ENCODE measurements at regions not wholly inside any gene's neighbourhood (a gene's known extent, or its start where the extent isn't known, plus 50 kb on each side); places are given as distances from the start of the nearest gene placed in this dataset.

DNA sequence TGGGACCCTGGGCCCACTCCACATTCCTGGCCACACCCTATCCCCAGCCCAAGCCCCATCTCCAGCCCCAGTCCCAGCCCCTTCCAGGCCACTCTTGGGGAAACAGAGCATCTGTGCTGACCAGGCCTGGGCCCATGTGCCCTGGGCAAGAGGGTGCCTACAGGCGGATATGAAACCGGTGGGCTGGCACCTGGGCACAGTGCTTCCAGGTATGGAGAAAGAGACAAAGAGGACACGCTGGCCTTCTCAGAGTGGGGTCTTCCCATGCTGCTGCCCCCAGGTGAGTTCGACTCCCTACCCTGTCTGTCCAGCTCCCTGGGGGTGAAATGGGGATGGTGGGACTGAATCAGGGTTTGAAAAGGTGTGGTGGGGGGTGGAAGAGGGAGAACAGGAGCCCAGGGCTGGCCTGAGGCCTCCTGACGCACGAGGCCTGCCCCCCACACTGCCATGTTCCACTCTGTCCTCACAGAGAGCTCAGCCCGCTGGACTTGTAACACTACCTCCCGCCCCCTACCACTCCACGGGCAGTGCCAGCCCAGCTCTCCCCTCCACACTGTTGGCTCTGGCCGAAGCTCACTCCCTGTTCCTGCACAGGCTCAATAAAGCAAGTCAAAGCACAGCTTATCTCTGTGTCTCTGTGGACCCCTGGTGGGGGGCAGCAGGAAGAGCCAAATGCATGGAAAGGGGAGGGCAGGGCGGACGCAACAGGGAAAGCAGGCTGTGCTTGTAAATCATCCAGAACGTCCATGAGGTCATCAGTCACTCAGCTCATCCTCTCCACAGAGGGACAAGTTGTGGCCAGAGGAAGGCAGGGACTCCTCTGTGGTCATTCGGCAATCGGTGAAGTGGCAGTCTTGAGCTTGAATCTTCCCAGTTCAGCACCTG lies 71.1 kb upstream of the TMEM97 start:
- H3K27me3 ChIP-seq (replicated peaks in 1 of 7) = peaks cover 0 to 32% (median 15%) of the 10 kb centered on the region in 7 donors
- intact Hi-C loops (cut with DNase I; ENCODE audit: low total_unique reads) = no loop called here
- H3K4me1 ChIP-seq = peaks cover 10 to 13% (median 11%) of the 10 kb centered on the region in 6 donors
- TF ChIP-seq, protein P1, sequence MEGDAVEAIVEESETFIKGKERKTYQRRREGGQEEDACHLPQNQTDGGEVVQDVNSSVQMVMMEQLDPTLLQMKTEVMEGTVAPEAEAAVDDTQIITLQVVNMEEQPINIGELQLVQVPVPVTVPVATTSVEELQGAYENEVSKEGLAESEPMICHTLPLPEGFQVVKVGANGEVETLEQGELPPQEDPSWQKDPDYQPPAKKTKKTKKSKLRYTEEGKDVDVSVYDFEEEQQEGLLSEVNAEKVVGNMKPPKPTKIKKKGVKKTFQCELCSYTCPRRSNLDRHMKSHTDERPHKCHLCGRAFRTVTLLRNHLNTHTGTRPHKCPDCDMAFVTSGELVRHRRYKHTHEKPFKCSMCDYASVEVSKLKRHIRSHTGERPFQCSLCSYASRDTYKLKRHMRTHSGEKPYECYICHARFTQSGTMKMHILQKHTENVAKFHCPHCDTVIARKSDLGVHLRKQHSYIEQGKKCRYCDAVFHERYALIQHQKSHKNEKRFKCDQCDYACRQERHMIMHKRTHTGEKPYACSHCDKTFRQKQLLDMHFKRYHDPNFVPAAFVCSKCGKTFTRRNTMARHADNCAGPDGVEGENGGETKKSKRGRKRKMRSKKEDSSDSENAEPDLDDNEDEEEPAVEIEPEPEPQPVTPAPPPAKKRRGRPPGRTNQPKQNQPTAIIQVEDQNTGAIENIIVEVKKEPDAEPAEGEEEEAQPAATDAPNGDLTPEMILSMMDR (IDR thresholded peaks at IDR 0.05 in 8 of 11, conservative IDR thresholded peaks at IDR 0.05 in 3 of 11) = no peak
- TF ChIP-seq POLR2AphosphoS5 (IDR thresholded peaks at IDR 0.05) (no peak), POLR2A (IDR thresholded peaks at IDR 0.05) (no peak)
- H3K27ac ChIP-seq = no peak overlapping the region
- H3K9me3 ChIP-seq = no peaks in the 10 kb centered on the region
- no peak overlapping the region for H3K4me3 ChIP-seq
- no peak for DNase-seq
- WGBS, 5 donors = 76 to 84% (median 80%) methylated on average over 14 to 15 of the region's 15 CpGs
- H3K36me3 ChIP-seq = no peaks in the 10 kb centered on the region

DNA sequence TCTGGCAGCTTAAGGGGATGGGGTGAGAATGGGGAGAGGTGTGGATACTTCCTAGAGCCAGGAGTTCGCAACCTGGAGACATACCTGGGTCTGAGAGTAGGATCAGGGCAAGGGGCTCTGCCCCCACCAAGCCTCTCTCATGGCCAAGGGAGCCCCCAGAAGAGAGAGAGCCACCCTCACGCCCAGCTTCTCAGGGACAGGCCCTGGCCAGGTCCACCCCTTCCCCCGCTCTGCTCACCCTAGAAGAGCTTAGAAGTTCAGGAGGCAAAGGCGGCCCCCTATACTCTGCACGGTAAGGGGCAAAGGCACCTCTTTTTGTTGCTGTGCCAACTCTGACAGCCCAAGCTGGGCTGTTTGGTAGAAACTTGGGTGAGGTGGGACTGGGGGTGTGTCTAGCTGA lies 69.3 kb upstream of the TMEM97 start:
- peaks cover 0 to 49% (median 22%) of the 10 kb centered on the region in 7 donors for H3K27me3 ChIP-seq (replicated peaks in 1 of 7)
- no peaks in the 10 kb centered on the region for H3K36me3 ChIP-seq
- H3K9me3 ChIP-seq = no peaks in the 10 kb centered on the region
- no peak overlapping the region for H3K4me3 ChIP-seq
- intact Hi-C loops (cut with DNase I; ENCODE audit: low total_unique reads) = loop anchor here (10.0 kb wide), 2 partner anchors 355 to 445 kb away; partner anchors contain the start of genes LYRM9 and NOS2
- DNase-seq = no peak
- peaks cover 10 to 13% (median 11%) of the 10 kb centered on the region in 6 donors for H3K4me1 ChIP-seq
- WGBS, 5 donors = 77 to 83% (median 83%) methylated on average over 4 to 5 of the region's 5 CpGs
- H3K27ac ChIP-seq = no peak overlapping the region
- TF ChIP-seq POLR2A (IDR thresholded peaks at IDR 0.05) (no peak), POLR2AphosphoS5 (IDR thresholded peaks at IDR 0.05) (no peak)
- TF ChIP-seq, protein P1 (IDR thresholded peaks at IDR 0.05 in 8 of 11, conservative IDR thresholded peaks at IDR 0.05 in 3 of 11) = no peak

DNA sequence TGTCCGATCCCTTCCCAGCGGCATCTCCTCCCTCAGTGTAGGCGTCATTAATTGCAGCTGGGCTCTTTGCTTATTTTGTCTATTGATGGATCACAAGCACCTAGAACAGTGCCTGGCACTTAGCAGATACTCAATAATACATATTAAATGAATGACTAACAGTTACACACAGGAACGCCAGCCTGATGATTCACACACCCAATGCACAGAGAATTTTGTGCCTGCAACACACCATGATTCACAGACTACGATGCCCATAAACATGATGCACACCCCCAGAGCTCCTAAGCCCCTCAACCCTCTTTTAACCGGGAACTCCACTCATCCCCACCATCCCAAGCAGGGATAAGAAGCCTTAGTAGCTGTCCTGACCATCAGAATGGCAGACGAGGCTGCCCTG lies 66.6 kb upstream of the TMEM97 start:
- Histone ChIP-seq H3K9me3 (no peaks in the 10 kb centered on the region), H3K4me3 (no peak overlapping the region), H3K27me3 (replicated peaks in 1 of 7) (peaks cover 0 to 71% (median 22%) of the 10 kb centered on the region in 7 donors), H3K36me3 (no peaks in the 10 kb centered on the region), H3K27ac (no peak overlapping the region), H3K4me1 (peaks cover 10 to 13% (median 11%) of the 10 kb centered on the region in 6 donors)
- TF ChIP-seq, protein P1 (IDR thresholded peaks at IDR 0.05 in 8 of 11, conservative IDR thresholded peaks at IDR 0.05 in 3 of 11) = no peak
- TF ChIP-seq POLR2AphosphoS5 (IDR thresholded peaks at IDR 0.05) (no peak), POLR2A (IDR thresholded peaks at IDR 0.05) (no peak)
- 88 to 92% (median 90%) methylated on average over 7 of the region's 7 CpGs for WGBS, 5 donors
- DNase-seq = no peak
- intact Hi-C loops (cut with DNase I; ENCODE audit: low total_unique reads) = loop anchor here (10.0 kb wide), 2 partner anchors 358 to 448 kb away; partner anchors contain the start of genes LYRM9 and NOS2

DNA sequence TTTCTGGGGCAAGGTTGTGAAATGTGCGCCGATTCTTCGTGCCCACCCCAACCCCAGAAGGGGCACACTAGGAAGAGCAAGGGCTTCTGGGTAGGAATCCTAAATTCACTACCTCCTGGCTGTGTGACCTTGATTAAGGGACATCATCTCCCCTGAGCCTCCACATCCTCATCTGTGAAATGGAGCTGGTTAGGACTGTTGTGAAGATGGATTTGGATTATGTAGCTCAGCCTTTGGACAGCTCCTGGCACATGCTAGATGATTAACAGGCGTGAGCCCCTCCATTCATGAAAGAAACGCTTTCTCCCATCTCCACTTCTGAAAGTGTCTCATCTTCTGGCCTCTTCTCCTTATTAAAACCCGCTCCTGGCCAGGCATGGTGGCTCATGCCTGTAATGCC lies 65.3 kb upstream of the TMEM97 start:
- no peak for TF ChIP-seq POLR2AphosphoS5 (IDR thresholded peaks at IDR 0.05)
- TF ChIP-seq, protein P1 (IDR thresholded peaks at IDR 0.05 in 8 of 11, conservative IDR thresholded peaks at IDR 0.05 in 3 of 11) = no peak
- no peak for TF ChIP-seq POLR2A (IDR thresholded peaks at IDR 0.05)
- WGBS, 5 donors = 86 to 91% (median 88%) methylated on average over 5 to 6 of the region's 6 CpGs
- no peak for DNase-seq
- Histone ChIP-seq H3K9me3 (no peaks in the 10 kb centered on the region), H3K27ac (no peak overlapping the region), H3K36me3 (no peaks in the 10 kb centered on the region), H3K27me3 (replicated peaks in 1 of 7) (peaks cover 0 to 78% (median 22%) of the 10 kb centered on the region in 7 donors), H3K4me1 (peaks cover 10 to 18% (median 14%) of the 10 kb centered on the region in 6 donors), H3K4me3 (no peak overlapping the region)
- intact Hi-C loops (cut with DNase I; ENCODE audit: low total_unique reads) = loop anchor here (10.0 kb wide), 2 partner anchors 359 to 449 kb away; partner anchors contain the start of genes LYRM9 and NOS2
